Mammary epithelial cell (primary cell): ENCODE measurements at regions not wholly inside any gene's neighbourhood (a gene's known extent, or its start where the extent isn't known, plus 50 kb on each side); places are given as distances from the start of the nearest gene placed in this dataset.

Experiments used
- CTCF ChIP-seq, 2 donors: IDR thresholded peaks in 1 of 2; conservative IDR thresholded peaks in 1 of 2; 2 replicates each; pipeline ENCODE4 v1.5.1; 2011 to 2012; ENCODE audit warnings: inconsistent platforms in 2 of 2, low read length in 2 of 2, mild to moderate bottlenecking in 2 of 2, control low read depth in 1 of 2, low read depth in 1 of 2; ENCODE audit not compliant: insufficient read depth in 1 of 2; ENCODE audit errors: extremely low read depth in 1 of 2
- EZH2 ChIP-seq: IDR thresholded peaks from 2 replicates; pipeline ENCODE4 v1.6.1; 2012; ENCODE audit warnings: low read length, inconsistent platforms, borderline replicate concordance

GRCh38 chr12:115553622-115554021 is 723.9 kb downstream of the MED13L start:
- no peak for TF ChIP-seq CTCF (conservative IDR thresholded peaks at IDR 0.05 in 1 of 2, IDR thresholded peaks at IDR 0.05 in 1 of 2; ENCODE audit: extremely low read depth in 1 of 2, insufficient read depth in 1 of 2, low read depth in 1 of 2, low read length in 2 of 2)
- TF ChIP-seq EZH2, result no peak
